22Rv1 (cell line): ENCODE measurements at regions not wholly inside any gene's neighbourhood (a gene's known extent, or its start where the extent isn't known, plus 50 kb on each side); places are given as distances from the start of the nearest gene placed in this dataset.

ENCODE experiments used
- CTCF ChIP-seq: fragments of 450-650 bp; IDR thresholded peaks from 2 replicates; pipeline ENCODE4 v1.5.1; 2017; ENCODE audit warnings: mild to moderate bottlenecking
- ZFX ChIP-seq: fragments of 450-650 bp; IDR thresholded peaks from 2 replicates; pipeline ENCODE4 v1.6.1; 2017; ENCODE audit warnings: antibody characterized with exemption, borderline replicate concordance

GRCh38 chr2:138227195-138227594 lies 262.9 kb downstream of the HNMT start:
- TF ChIP-seq CTCF (no peak), ZFX (no peak)
